WTC11 (cell line): ENCODE measurements at regions not wholly inside any gene's neighbourhood (a gene's known extent, or its start where the extent isn't known, plus 50 kb on each side); places are given as distances from the start of the nearest gene placed in this dataset.
"Not testable (repeated sequence)": the region's sequence is repeated elsewhere in the genome, so short reads cannot be mapped to it uniquely, and the experiment has no call there.

Experiments
- ATAC-seq: fragments of 200-7000 bp; cut with Tn5 transposase; 2 replicates; pipeline ENCODE4 v1.10.0; 2021; ENCODE audit warnings: mild to moderate bottlenecking, moderate library complexity
- CTCF ChIA-PET: fragments of 300-600 bp; sonication (Branson Sonifier 250); formaldehyde crosslinking; loops from one replicate; lab custom pipeline; 2021; ENCODE audit warnings: antibody characterized with exemption; lab: Charles Lee
- POLR2A ChIA-PET: fragments of 350-600 bp; sonication (Branson Sonifier 250); formaldehyde crosslinking; loops from one replicate; lab custom pipeline; 2021; ENCODE audit warnings: antibody characterized with exemption; lab: Charles Lee
- DNase-seq: peaks from one replicate; pipeline ENCODE4 v3.0.0; 2021; ENCODE audit warnings: low spot score
- H3K27ac Mint-ChIP-seq: 2 replicates; pipeline ENCODE4 v1.8.0; 2021; ENCODE audit warnings: mixed read lengths
- H3K27me3 Mint-ChIP-seq: 2 replicates; pipeline ENCODE4 v1.8.0; 2021; ENCODE audit warnings: low read depth, mild to moderate bottlenecking, moderate library complexity, mixed read lengths
- H3K36me3 Mint-ChIP-seq: 2 replicates; pipeline ENCODE4 v1.8.0; 2021; ENCODE audit warnings: mixed read lengths
- H3K4me1 Mint-ChIP-seq: 2 replicates; pipeline ENCODE4 v1.8.0; 2022; ENCODE audit warnings: mixed read lengths
- H3K4me3 Mint-ChIP-seq: 2 replicates; pipeline ENCODE4 v1.8.0; 2021; ENCODE audit warnings: mild to moderate bottlenecking, moderate library complexity, mixed read lengths
- H3K9me3 Mint-ChIP-seq: 2 replicates; pipeline ENCODE4 v1.8.0; 2021; ENCODE audit warnings: mixed read lengths
- CREB1 ChIP-seq: sonication (generic); formaldehyde crosslinking; IDR thresholded peaks from 2 replicates; pipeline ENCODE4 v1.8.0; 2023; ENCODE audit warnings: mild to moderate bottlenecking, missing genetic modification reagents
- ERG ChIP-seq: fragments of 250-450 bp; sonication (Bioruptor Pico); IDR thresholded peaks from 2 replicates; pipeline ENCODE4 v1.8.0; 2021; ENCODE audit warnings: mild to moderate bottlenecking
- FOXK1 ChIP-seq: sonication (generic); formaldehyde crosslinking; IDR thresholded peaks from 2 replicates; pipeline ENCODE4 v1.8.0; 2022; ENCODE audit warnings: mild to moderate bottlenecking, moderate library complexity, missing genetic modification reagents
- GABPB1 ChIP-seq: sonication (generic); formaldehyde crosslinking; IDR thresholded peaks from 2 replicates; pipeline ENCODE4 v1.8.1; 2023; ENCODE audit warnings: mild to moderate bottlenecking, missing genetic modification reagents
- GRHL2 ChIP-seq: fragments of 250-450 bp; sonication (Bioruptor Pico); IDR thresholded peaks from 2 replicates; pipeline ENCODE4 v1.8.0; 2022; ENCODE audit warnings: mild to moderate bottlenecking, moderate library complexity; ENCODE audit not compliant: insufficient replicate concordance, severe bottlenecking
- HMGA2 ChIP-seq: fragments of 250-450 bp; sonication (Bioruptor Pico); IDR thresholded peaks from 2 replicates; pipeline ENCODE4 v1.4.0; 2021; ENCODE audit warnings: mild to moderate bottlenecking, moderate library complexity
- IRF1 ChIP-seq: sonication (generic); formaldehyde crosslinking; IDR thresholded peaks from 2 replicates; pipeline ENCODE4 v1.8.0; 2023; ENCODE audit warnings: missing genetic modification reagents
- OVOL2 ChIP-seq: fragments of 250-450 bp; sonication (Bioruptor Pico); IDR thresholded peaks from 2 replicates; pipeline ENCODE4 v1.9.0; 2021; ENCODE audit warnings: mild to moderate bottlenecking, borderline replicate concordance
- RELA ChIP-seq: sonication (generic); formaldehyde crosslinking; IDR thresholded peaks from 2 replicates; pipeline ENCODE4 v1.8.1; 2022; ENCODE audit warnings: missing genetic modification reagents, mild to moderate bottlenecking, borderline replicate concordance
- SMAD4 ChIP-seq: sonication (generic); formaldehyde crosslinking; IDR thresholded peaks from 2 replicates; pipeline ENCODE4 v1.8.0; 2022; ENCODE audit warnings: mild to moderate bottlenecking, missing genetic modification reagents
- TCF7 ChIP-seq: sonication (generic); formaldehyde crosslinking; IDR thresholded peaks from 2 replicates; pipeline ENCODE4 v1.8.0; 2022; ENCODE audit warnings: mild to moderate bottlenecking, low read depth, missing genetic modification reagents, moderate library complexity
- TEAD1 ChIP-seq: sonication (generic); formaldehyde crosslinking; IDR thresholded peaks from 2 replicates; pipeline ENCODE4 v1.8.0; 2022; ENCODE audit warnings: mild to moderate bottlenecking, missing genetic modification reagents
- TP53 ChIP-seq: sonication (generic); formaldehyde crosslinking; IDR thresholded peaks from 2 replicates; pipeline ENCODE4 v1.8.1; 2023; ENCODE audit warnings: mild to moderate bottlenecking, missing genetic modification reagents
- ZNF121 ChIP-seq: sonication (generic); formaldehyde crosslinking; IDR thresholded peaks from 2 replicates; pipeline ENCODE4 v1.8.0; 2023; ENCODE audit warnings: missing genetic modification reagents
- ZNF219 ChIP-seq: sonication (generic); formaldehyde crosslinking; IDR thresholded peaks from 2 replicates; pipeline ENCODE4 v1.8.0; 2023; ENCODE audit warnings: missing genetic modification reagents, mild to moderate bottlenecking, borderline replicate concordance
- ZNF423 ChIP-seq: fragments of 250-450 bp; sonication (Bioruptor Pico); IDR thresholded peaks from 2 replicates; pipeline ENCODE4 v2.1.2; 2022; ENCODE audit warnings: mild to moderate bottlenecking, moderate library complexity
- ZNF425 ChIP-seq: fragments of 250-450 bp; sonication (Bioruptor Pico); conservative IDR thresholded peaks from 2 replicates; pipeline ENCODE4 v1.9.0; 2021; ENCODE audit warnings: mild to moderate bottlenecking
- ZNF512 ChIP-seq: sonication (generic); formaldehyde crosslinking; IDR thresholded peaks from 2 replicates; pipeline ENCODE4 v1.8.1; 2022; ENCODE audit warnings: missing genetic modification reagents, borderline replicate concordance

GRCh38 chr9:78994974-78995373, 576.8 kb upstream of the TLE4 start:
- H3K9me3 Mint-ChIP-seq, H3K27me3 Mint-ChIP-seq, H3K27ac Mint-ChIP-seq, H3K4me3 Mint-ChIP-seq, POLR2A ChIA-PET, ATAC-seq, H3K36me3 Mint-ChIP-seq, CTCF ChIA-PET, DNase-seq: not testable (repeated sequence)
- peaks cover 16% of the 10 kb centered on the region for H3K4me1 Mint-ChIP-seq
- TF ChIP-seq HMGA2: peak; percentile 95

GRCh38 chr9:78997296-78997695, 574.5 kb upstream of the TLE4 start:
- Mint-ChIP-seq H3K4me3 (no peak overlapping the region), H3K9me3 (no peaks in the 10 kb centered on the region), H3K4me1 (peaks cover 19% of the 10 kb centered on the region), H3K27ac (peak overlapping the region; percentile 6; the same call in 1 of the 2 replicates), H3K36me3 (no peaks in the 10 kb centered on the region), H3K27me3 (no peaks in the 10 kb centered on the region)
- ATAC-seq: no peak
- no peak for DNase-seq
- no peak for TF ChIP-seq CREB1 (CRISPR knock-in tag)
- TF ChIP-seq ZNF423 (CRISPR knock-in tag): no peak
- no peak for TF ChIP-seq OVOL2
- TF ChIP-seq ZNF219: no peak
- ChIA-PET CTCF (no interaction called here), POLR2A (no interaction called here)

GRCh38 chr9:79000230-79001002, 571.3 kb upstream of the TLE4 start:
- no peak for DNase-seq
- no peak overlapping the region for H3K27ac Mint-ChIP-seq
- TF ChIP-seq ZNF121 (CRISPR knock-in tag): no peak
- no peak for TF ChIP-seq TEAD1 (CRISPR knock-in tag)
- no peak for TF ChIP-seq RELA (CRISPR knock-in tag)
- no peak for TF ChIP-seq IRF1 (CRISPR knock-in tag)
- TF ChIP-seq ZNF425 (CRISPR knock-in tag): no peak
- TF ChIP-seq ERG: no peak
- TF ChIP-seq TCF7: no peak
- TF ChIP-seq ZNF512 (CRISPR knock-in tag): no peak
- TF ChIP-seq TP53: no peak
- no peak for TF ChIP-seq GABPB1 (CRISPR knock-in tag)
- TF ChIP-seq SMAD4: no peak
- no peak for TF ChIP-seq FOXK1
- no peak for TF ChIP-seq GRHL2 (CRISPR knock-in tag)
- H3K36me3 Mint-ChIP-seq: no peaks in the 10 kb centered on the region
- no peak for ATAC-seq
- H3K27me3 Mint-ChIP-seq: no peaks in the 10 kb centered on the region
- POLR2A ChIA-PET: interaction anchor here (1.2 kb wide), 1 partner anchor 72 kb away, joined by 3 read pairs; no protein-coding TSS in a partner anchor
- CTCF ChIA-PET: interaction anchor here (0.8 to 1.1 kb wide), 2 partner anchors 131 to 255 kb away, joined by 3 read pairs; no protein-coding TSS in a partner anchor
- 0 out of 2 replicates have a peak, but pooled peaks cover 4% of the 10 kb centered on the region for H3K9me3 Mint-ChIP-seq
- peaks cover 22% of the 10 kb centered on the region for H3K4me1 Mint-ChIP-seq
- no peak overlapping the region for H3K4me3 Mint-ChIP-seq
